GM12865 (cell line): ENCODE measurements at regions not wholly inside any gene's neighbourhood (a gene's known extent, or its start where the extent isn't known, plus 50 kb on each side); places are given as distances from the start of the nearest gene placed in this dataset.
"Not testable (repeated sequence)": the region's sequence is repeated elsewhere in the genome, so short reads cannot be mapped to it uniquely, and the experiment has no call there.

Experiments
- DNase-seq: peaks from one replicate; pipeline ENCODE4 v3.0.0; 2010; ENCODE audit warnings: low read depth
- H3K4me3 ChIP-seq: 2 replicates; pipeline ENCODE4 v1.5.1; 2011; ENCODE audit warnings: mild to moderate bottlenecking, low read depth, low read length, control low read depth
- CTCF ChIP-seq: IDR thresholded peaks from 2 replicates; pipeline ENCODE4 v1.5.1; 2011; ENCODE audit warnings: low read length, control low read depth, low read depth, inconsistent platforms; ENCODE audit not compliant: insufficient read depth; ENCODE audit errors: missing control alignments

GRCh38 chr7:15821484-15822427 lies 135.3 kb upstream of the MEOX2 start:
- DNase-seq = no peak
- no peak for TF ChIP-seq CTCF

GRCh38 chr7:15820319-15820718 lies 133.8 kb upstream of the MEOX2 start:
- TF ChIP-seq CTCF = no peak
- DNase-seq = no peak
- H3K4me3 ChIP-seq = no peak overlapping the region

More at GRCh38 chr7:15821484-15822427, 135.3 kb upstream of the MEOX2 start:
- H3K4me3 ChIP-seq = no peak overlapping the region

- no peak for TF ChIP-seq CTCF
- H3K4me3 ChIP-seq = no peak overlapping the region
- DNase-seq = no peak
These were observed 130.4 kb upstream of the MEOX2 start for GRCh38 chr7:15816835-15817426.

- no peak for DNase-seq
- TF ChIP-seq CTCF = no peak
- no peak overlapping the region for H3K4me3 ChIP-seq
These were observed 127.0 kb upstream of the MEOX2 start for GRCh38 chr7:15813448-15813847.

GRCh38 chr7:15810383-15810782 lies 123.9 kb upstream of the MEOX2 start:
- not testable (repeated sequence) for DNase-seq, H3K4me3 ChIP-seq

GRCh38 chr7:15809936-15810335 lies 123.5 kb upstream of the MEOX2 start:
- DNase-seq, H3K4me3 ChIP-seq: not testable (repeated sequence)

GRCh38 chr7:15805891-15806290 lies 119.4 kb upstream of the MEOX2 start:
- TF ChIP-seq CTCF = no peak
- DNase-seq = no peak
- H3K4me3 ChIP-seq = no peak overlapping the region

GRCh38 chr7:15802425-15802824 lies 115.9 kb upstream of the MEOX2 start:
- H3K4me3 ChIP-seq = no peak overlapping the region
- no peak for TF ChIP-seq CTCF
- no peak for DNase-seq
